ENCODE measurements at regions not wholly inside any gene's neighbourhood (a gene's known extent, or its start where the extent isn't known, plus 50 kb on each side); places are given as distances from the start of the nearest gene placed in this dataset.

DNA sequence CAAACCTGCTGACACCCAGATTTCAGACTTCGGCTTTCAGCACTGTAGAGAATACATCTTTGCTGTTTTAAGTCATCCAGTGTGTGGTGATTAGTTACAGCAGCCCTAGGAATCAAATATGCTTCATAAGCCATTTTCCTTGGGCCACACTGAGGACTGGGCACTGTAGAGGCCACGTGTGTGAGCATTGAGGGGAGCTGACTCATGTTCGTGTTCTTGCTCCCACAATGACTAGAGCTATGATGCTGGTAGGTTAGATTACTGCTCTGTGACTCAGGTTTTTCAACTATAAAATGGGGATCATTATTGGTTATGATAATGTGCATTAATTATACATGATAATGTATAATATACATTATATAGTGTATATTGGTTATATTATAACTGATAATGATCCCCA lies 96.5 kb upstream of the PALM2AKAP2 start:
- no peak overlapping the region for H3K4me3 ChIP-seq (ENCODE audit: low read depth, low read length)
- DNase-seq (ENCODE audit: low read depth) = no peak
- TF ChIP-seq CTCF (IDR thresholded peaks at IDR 0.05; ENCODE audit: control insufficient read depth, extremely low read depth, insufficient read depth) = no peak

DNA sequence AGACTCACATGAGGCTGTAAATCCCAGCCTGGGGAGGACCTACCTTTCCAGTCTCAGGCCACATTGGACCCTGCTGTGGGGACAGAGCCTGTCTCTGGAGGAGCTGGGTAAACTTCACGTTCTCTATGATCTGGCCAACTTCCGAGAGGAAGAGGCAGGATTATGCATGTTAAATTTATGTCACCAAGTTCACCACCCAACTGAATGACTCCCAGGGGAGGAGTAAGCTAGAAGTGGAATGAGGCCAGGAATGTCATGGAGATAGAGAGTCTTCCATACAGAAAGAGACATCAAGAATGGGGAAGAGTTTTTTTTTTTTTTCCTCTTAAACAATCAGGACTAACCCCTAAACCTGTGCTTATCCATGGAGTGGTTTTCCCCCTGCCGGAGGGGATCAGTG lies 90.3 kb upstream of the PALM2AKAP2 start:
- H3K4me3 ChIP-seq (ENCODE audit: low read depth, low read length) = no peak overlapping the region
- DNase-seq (ENCODE audit: low read depth) = no peak
- no peak for TF ChIP-seq CTCF (IDR thresholded peaks at IDR 0.05; ENCODE audit: control insufficient read depth, extremely low read depth, insufficient read depth)

DNA sequence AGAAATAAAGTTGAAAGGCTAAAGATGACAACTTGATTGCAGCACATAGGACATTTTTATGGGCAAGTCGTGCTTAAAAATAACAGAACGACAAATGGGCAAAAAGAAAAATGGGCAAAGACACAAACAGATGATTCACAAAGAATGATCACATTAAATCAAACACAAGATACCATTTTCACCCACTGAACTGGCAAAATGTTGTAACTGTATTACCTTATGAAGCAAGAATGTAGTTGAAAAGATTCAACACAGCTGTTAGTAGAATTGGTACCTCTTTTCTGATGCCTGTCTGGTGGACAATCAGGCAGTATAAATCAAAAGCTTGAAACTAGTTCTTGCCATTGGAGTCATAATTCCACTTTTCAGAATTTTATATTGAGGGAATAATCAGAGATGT lies 81.0 kb upstream of the PALM2AKAP2 start:
- no peak for TF ChIP-seq CTCF (IDR thresholded peaks at IDR 0.05; ENCODE audit: control insufficient read depth, extremely low read depth, insufficient read depth)
- no peak for DNase-seq (ENCODE audit: low read depth)

DNA sequence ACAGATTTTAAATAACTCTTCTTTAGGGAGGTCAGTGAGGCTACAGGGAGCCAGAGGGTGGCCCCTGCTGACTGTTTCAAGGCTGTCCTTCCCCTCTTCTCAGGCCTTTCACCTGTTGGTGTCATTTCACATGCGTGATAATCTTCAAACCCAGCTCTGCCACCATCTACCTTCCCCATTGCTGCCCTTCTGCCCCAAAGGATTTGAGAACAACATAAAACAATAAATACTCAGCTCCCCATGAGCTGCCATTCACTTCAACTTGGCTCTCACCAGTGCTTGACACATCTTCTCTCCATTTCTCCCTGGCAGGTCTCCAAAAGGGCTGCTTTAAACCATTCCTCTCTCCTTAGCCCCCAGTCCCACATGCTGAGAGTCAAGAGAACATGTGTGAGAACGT lies 75.5 kb upstream of the PALM2AKAP2 start:
- TF ChIP-seq CTCF (IDR thresholded peaks at IDR 0.05; ENCODE audit: control insufficient read depth, extremely low read depth, insufficient read depth) = no peak
- H3K4me3 ChIP-seq (ENCODE audit: low read depth, low read length) = no peak overlapping the region
- DNase-seq (ENCODE audit: low read depth) = no peak

More for the DNA sequence above, 81.0 kb upstream of the PALM2AKAP2 start:
- H3K4me3 ChIP-seq (ENCODE audit: low read depth, low read length) = no peak overlapping the region

GRCh38 chr9:109705515-109705914 lies 74.5 kb upstream of the PALM2AKAP2 start:
- no peak overlapping the region for H3K4me3 ChIP-seq (ENCODE audit: low read depth, low read length)
- no peak for TF ChIP-seq CTCF (IDR thresholded peaks at IDR 0.05; ENCODE audit: control insufficient read depth, extremely low read depth, insufficient read depth)
- DNase-seq (ENCODE audit: low read depth) = no peak

GRCh38 chr9:109707355-109707754 lies 72.6 kb upstream of the PALM2AKAP2 start:
- DNase-seq (ENCODE audit: low read depth) = no peak
- no peak overlapping the region for H3K4me3 ChIP-seq (ENCODE audit: low read depth, low read length)
- TF ChIP-seq CTCF (IDR thresholded peaks at IDR 0.05; ENCODE audit: control insufficient read depth, extremely low read depth, insufficient read depth) = no peak

- DNase-seq (ENCODE audit: low read depth) = no peak
- TF ChIP-seq CTCF (IDR thresholded peaks at IDR 0.05; ENCODE audit: control insufficient read depth, extremely low read depth, insufficient read depth) = no peak
- H3K4me3 ChIP-seq (ENCODE audit: low read depth, low read length) = no peak overlapping the region
These were observed 71.5 kb upstream of the PALM2AKAP2 start for GRCh38 chr9:109708451-109708945.

All from LNCaP clone FGC (cell line).